ENCODE measurements at regions not wholly inside any gene's neighbourhood (a gene's known extent, or its start where the extent isn't known, plus 50 kb on each side); places are given as distances from the start of the nearest gene placed in this dataset.

DNA sequence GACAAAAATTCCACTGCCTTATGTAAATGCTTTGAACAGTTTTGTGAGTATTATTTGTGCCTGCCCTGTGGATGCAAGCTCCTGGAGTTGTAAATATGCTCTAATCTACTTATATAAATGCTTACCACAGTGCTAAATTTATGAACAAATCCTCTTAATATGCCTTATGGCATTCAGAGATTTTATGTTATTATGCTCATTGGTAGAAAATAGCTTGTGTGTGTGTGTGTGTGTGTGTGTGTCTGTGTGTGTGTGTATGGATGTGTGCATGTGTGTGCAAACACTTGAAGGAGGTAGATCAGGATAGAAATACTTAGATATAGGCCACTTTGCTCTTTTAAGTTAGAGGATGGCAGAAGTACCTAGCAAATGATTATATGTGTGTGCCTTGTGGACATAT is 253.9 kb downstream of the TAF11L14 start:
- TF ChIP-seq OSR1 (CRISPR knock-in tag; IDR thresholded peaks at IDR 0.05) (no peak), ESRRG (CRISPR knock-in tag; IDR thresholded peaks at IDR 0.05) (no peak), BACH2 (CRISPR knock-in tag; IDR thresholded peaks at IDR 0.05; ENCODE audit: borderline replicate concordance) (no peak), GLIS3 (CRISPR knock-in tag; IDR thresholded peaks at IDR 0.05) (no peak), ZFP3 (CRISPR knock-in tag; IDR thresholded peaks at IDR 0.05) (no peak), ZNF565 (CRISPR knock-in tag; conservative IDR thresholded peaks at IDR 0.05; ENCODE audit: low read depth) (no peak), ZNF70 (CRISPR knock-in tag; IDR thresholded peaks at IDR 0.05) (no peak), ZFP30 (CRISPR knock-in tag; IDR thresholded peaks at IDR 0.05) (no peak), ZNF8 (CRISPR knock-in tag; IDR thresholded peaks at IDR 0.05) (no peak)
- TF ChIP-seq, protein P1, sequence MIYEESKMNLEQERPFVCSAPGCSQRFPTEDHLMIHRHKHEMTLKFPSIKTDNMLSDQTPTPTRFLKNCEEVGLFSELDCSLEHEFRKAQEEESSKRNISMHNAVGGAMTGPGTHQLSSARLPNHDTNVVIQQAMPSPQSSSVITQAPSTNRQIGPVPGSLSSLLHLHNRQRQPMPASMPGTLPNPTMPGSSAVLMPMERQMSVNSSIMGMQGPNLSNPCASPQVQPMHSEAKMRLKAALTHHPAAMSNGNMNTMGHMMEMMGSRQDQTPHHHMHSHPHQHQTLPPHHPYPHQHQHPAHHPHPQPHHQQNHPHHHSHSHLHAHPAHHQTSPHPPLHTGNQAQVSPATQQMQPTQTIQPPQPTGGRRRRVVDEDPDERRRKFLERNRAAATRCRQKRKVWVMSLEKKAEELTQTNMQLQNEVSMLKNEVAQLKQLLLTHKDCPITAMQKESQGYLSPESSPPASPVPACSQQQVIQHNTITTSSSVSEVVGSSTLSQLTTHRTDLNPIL (CRISPR knock-in tag; IDR thresholded peaks at IDR 0.05; ENCODE audit: low read depth): no peak
- TF ChIP-seq, protein P2, sequence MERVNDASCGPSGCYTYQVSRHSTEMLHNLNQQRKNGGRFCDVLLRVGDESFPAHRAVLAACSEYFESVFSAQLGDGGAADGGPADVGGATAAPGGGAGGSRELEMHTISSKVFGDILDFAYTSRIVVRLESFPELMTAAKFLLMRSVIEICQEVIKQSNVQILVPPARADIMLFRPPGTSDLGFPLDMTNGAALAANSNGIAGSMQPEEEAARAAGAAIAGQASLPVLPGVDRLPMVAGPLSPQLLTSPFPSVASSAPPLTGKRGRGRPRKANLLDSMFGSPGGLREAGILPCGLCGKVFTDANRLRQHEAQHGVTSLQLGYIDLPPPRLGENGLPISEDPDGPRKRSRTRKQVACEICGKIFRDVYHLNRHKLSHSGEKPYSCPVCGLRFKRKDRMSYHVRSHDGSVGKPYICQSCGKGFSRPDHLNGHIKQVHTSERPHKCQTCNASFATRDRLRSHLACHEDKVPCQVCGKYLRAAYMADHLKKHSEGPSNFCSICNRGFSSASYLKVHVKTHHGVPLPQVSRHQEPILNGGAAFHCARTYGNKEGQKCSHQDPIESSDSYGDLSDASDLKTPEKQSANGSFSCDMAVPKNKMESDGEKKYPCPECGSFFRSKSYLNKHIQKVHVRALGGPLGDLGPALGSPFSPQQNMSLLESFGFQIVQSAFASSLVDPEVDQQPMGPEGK (CRISPR knock-in tag; IDR thresholded peaks at IDR 0.05; ENCODE audit: borderline replicate concordance): no peak
